Right kidney (tissue), 1 donor: ENCODE measurements at regions not wholly inside any gene's neighbourhood (a gene's known extent, or its start where the extent isn't known, plus 50 kb on each side); places are given as distances from the start of the nearest gene placed in this dataset.
A peak's percentile ranks its signal among the peaks of the same experiment; 100 is the strongest.
"Not testable (repeated sequence)": the region's sequence is repeated elsewhere in the genome, so short reads cannot be mapped to it uniquely, and the experiment has no call there.

Experiments used
- DNase-seq: peaks from one replicate; pipeline ENCODE4 v3.0.0-alpha.2; 2016

GRCh38 chrY:12459965-12460364 is 241.1 kb upstream of the USP9Y start:
- no peak for DNase-seq

DNA sequence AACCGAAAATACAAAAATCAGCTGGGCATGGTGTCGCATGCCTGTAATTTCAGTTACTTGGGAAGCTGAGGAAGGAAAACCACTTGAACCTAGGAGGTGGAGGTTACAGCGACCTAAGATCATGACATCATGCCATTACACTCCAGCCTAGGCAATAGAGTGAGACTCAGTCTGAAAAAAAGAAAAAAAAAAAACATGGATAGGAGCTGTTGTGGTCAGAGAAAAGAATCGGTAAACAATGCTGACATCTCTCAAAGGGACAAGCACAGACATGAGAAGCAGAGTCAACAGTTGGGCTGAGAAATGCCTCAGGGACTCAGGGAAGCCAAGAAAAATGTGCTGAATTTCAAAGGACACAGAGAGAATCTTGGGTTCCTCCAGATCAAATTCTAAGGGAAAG is 236.9 kb upstream of the USP9Y start:
- no peak for DNase-seq

GRCh38 chrY:12465706-12466105 is 235.3 kb upstream of the USP9Y start:
- DNase-seq, result no peak

DNA sequence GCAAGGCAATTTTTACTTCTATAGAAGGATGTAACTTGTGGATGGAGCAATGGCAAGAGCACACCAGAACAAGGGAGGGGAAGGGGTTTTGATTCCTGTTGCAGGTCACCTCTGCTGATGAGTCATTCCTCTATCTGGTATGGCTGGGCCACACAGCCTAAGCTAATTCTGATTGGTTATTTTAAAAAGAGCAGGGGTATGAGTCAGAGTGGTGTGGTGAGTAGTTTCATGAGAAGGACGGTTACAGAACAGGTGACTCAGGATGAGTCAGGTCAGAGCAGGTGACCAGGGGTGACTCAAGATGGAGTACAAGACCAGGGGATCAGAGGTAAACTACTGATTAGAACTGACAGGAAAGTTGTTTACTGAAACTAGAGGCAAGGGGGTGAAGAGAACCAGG is 231.9 kb upstream of the USP9Y start:
- DNase-seq, result no peak

GRCh38 chrY:12474472-12474871 is 226.6 kb upstream of the USP9Y start:
- no peak for DNase-seq

DNA sequence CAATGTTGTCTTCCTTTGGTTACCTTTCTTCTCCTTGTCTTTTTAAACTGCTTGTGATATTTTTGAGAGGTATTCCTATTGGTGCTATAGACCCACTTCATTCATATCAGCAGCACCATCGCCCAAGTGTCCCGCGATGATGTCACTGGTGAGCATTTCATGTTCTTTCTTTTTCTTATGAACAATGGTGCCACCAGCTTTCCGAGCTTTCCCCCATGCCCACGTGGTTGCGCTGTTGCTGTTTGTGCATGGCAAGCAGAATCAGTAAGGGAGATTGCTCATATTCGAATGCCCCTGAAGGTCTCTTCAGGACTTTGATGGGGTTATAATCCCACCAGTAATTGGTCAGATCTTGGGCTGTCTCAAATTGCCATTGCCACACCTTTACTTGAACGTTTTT is 221.6 kb upstream of the USP9Y start:
- DNase-seq, result no peak

GRCh38 chrY:12483394-12483793 is 217.6 kb upstream of the USP9Y start:
- no peak for DNase-seq

- DNase-seq, result no peak
Measured at GRCh38 chrY:12490558-12491209, 210.3 kb upstream of the USP9Y start.

DNA sequence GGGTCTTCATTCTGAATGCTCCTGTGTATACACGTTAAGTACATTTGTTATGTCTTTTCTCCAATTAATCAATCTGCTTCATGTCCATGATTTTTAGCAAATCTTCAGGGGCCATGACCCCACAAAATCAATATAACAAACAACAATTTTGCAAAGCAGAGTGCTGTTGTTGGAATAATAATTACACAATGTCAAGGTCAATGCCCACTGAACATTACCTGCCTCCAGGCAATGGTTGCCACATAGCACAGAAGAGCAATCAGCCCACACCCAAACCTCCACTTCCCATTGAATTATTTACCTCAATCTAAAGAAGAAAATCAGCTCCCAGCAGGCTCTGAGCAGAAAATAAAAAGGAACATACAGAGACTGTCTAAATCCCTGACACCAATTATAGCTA is 208.8 kb upstream of the USP9Y start:
- no peak for DNase-seq

DNA sequence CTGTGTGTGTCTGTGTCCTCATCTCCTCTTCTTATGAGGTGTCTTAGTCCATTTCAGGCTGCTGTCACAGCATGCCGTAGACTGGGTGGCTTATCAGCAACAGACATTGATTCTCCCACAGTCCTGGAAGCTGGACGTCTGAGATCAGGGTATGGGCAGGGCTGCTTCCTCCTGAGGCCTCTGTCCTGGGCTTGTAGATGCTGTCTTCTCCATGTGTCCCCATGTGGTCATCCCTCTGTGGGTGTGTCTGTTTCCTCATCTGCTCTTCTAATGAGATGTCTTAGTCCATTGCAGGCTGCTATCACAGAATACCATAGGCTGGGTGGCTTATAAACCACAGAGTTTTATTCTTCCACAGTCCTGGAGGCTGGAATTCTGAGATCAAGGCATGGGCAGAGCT is 205.0 kb upstream of the USP9Y start:
- DNase-seq, result no peak

GRCh38 chrY:12500096-12500495 is 200.9 kb upstream of the USP9Y start:
- DNase-seq, result no peak

DNA sequence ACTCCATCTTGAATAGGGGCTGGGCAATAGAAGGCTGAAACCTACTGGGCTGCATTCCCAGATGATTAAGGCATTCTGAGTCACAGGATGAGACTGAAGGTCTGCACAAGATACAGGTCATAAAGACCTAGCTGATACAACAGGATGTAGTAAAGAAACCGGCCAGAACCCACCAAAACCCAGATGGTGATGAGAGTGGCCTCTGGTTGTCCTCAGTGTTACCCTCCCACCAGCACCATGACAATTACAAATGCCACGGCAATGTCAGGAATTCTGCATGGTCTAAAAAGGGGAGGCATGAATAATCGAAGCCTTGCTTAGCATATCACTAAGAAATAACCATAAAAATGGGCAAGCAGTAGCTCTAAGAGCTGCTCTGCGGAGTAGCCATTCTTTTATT is 197.0 kb upstream of the USP9Y start:
- not testable (repeated sequence) for DNase-seq

DNA sequence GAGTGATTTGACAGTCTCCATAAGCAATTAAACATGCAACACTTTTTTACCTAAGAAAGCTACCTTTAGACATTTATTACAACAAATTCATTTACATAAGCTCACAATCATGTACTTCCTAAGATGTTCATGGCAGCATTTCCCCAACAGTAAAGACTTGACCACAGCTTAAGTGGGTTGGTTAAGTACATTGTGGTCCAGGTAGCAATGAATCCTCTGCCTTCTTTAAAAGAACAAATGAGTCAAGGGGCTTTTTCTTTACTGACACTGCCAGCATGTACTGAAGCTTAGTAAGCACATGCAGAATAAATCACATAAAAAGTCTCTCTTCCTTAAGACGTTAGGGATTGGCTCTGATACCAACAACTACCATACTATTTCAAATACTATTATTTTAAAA is 183.7 kb upstream of the USP9Y start:
- DNase-seq, result no peak

- no peak for DNase-seq
Measured at GRCh38 chrY:12525206-12525605, 175.8 kb upstream of the USP9Y start.

DNA sequence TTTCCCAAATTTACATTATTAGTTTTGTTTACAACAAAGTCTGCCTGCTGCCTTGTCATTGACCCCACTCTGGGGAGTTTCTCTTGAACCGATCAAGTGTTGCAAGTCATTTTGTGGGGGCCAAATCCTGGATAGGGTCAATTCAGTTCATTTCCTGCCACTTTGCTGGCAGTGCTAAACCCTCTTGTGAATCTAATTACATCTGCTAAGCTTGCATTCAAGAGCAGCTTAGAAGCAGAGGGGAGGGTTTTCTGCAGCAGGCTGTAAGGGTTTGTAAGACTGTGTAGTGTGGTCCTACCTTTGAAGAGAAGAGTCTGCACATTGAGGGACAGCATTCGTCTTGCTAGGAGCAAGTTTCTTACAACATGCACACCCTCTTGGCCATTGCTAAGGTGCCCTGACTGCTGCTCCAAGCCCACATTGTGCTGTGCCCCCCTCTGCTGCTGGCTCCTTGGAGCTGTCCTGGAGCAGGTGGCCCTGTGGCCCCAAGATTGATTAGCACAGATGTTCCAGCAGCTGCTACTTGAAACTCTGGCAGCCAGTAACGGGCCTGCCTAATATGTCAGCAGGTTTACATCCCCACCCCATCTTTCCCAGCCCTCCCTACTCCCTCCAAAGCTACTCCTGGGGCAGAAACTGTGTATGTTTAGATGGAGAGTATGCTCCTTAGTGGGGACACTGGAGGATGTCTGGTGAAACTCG is 174.5 kb upstream of the USP9Y start:
- no peak for DNase-seq

DNA sequence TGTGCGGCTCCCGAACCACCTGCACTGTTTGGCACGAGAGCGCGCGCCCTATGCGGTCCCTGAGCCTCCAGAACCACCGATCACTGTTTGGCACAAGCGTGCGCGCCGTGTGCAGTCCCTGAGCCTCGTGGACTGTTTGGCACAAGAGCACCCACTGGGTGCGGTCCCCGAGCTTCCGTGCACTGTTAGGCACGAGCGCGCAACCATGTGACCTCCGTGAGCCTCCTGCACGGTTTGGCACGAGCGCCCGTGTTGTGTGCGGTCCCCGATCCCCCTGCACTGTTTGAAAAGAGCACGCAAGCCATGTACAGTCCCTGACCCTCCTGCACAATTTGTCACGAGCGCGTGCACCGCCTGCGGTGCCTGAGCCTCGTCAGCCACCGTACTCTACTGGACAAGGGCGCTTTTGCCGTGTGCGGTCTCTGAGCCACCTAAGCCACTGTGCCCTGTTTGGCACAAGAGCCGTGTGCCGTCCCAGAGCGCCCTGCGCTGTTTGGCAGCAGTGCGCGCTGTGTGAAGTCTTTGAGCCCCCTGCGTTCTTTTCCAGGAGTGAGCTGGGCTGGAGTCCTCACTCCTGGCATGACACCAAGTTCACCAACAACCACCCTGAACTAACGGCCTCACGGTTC is 163.7 kb upstream of the USP9Y start:
- peak; percentile 34 for DNase-seq

DNA sequence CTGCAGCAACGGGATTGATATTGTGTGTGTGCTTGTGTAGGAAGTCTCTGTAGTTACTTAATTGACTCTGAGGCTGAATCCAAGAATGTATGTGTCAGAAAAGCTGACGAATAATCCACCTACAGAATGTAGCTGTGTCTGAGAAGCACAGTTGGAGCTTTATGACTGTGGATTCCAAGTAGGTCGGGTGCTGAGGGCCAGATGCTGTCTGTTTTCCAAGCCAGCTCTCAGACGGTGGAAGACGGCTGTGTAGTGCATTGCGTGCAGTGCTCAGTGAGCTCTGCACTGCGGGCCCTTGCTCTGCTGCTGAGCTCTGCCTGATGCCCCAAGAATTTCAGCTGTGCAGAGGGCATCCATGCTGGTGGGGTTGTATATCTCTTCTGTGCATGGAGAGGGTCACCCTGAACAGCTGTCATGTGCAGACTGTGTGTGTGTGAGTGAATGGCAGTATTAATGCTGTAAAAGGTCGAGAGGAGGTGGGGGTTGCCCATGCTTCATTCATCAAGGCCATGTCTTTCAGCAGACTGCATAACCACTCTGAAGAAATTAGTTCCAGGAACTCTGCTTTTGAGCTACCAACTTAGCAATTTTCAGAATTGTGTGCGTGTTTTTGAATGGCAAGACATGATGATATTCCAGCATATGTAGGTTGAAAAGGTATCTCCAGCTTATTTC is 154.1 kb upstream of the USP9Y start:
- no peak for DNase-seq

GRCh38 chrY:12552471-12553283 is 148.4 kb upstream of the USP9Y start:
- no peak for DNase-seq

- no peak for DNase-seq
Measured at GRCh38 chrY:12553909-12554308, 147.1 kb upstream of the USP9Y start.

- DNase-seq, result no peak
Measured at GRCh38 chrY:12555005-12555404, 146.0 kb upstream of the USP9Y start.

- DNase-seq, result no peak
Measured at GRCh38 chrY:12559007-12559406, 142.0 kb upstream of the USP9Y start.

- no peak for DNase-seq
Measured at GRCh38 chrY:12576278-12576677, 124.8 kb upstream of the USP9Y start.
